ENCODE measurements at regions not wholly inside any gene's neighbourhood (a gene's known extent, or its start where the extent isn't known, plus 50 kb on each side); places are given as distances from the start of the nearest gene placed in this dataset.

DNA sequence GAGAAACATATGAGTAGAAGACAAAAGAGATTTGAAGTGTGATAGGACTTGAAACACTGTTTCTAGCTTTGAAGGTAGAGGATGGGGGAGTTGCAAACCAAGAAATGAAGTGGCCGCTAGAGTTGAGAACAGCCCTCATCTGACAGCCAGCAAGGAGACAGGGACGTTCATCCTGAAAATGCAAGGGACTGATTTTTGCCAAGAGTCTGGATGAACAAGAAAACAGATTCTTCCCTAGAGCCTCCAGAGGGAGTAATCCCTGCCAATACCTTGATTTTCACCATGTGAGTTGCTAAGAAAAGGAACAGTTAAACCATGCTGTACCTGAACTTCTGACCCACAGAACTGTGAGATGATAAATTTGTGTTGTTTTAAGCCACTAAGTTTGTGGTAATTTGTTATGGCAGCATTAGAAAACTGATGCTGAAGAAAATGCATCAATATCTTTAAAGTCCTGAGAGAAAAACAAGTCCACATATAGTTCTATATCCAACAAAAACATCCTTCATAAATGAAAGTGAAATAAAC, 154.0 kb upstream of the ADAMTSL1 start:
- no peak for TF ChIP-seq EZH2phosphoT487 (IDR thresholded peaks at IDR 0.05; ENCODE audit: borderline replicate concordance, low read length)
- TF ChIP-seq, protein P1, sequence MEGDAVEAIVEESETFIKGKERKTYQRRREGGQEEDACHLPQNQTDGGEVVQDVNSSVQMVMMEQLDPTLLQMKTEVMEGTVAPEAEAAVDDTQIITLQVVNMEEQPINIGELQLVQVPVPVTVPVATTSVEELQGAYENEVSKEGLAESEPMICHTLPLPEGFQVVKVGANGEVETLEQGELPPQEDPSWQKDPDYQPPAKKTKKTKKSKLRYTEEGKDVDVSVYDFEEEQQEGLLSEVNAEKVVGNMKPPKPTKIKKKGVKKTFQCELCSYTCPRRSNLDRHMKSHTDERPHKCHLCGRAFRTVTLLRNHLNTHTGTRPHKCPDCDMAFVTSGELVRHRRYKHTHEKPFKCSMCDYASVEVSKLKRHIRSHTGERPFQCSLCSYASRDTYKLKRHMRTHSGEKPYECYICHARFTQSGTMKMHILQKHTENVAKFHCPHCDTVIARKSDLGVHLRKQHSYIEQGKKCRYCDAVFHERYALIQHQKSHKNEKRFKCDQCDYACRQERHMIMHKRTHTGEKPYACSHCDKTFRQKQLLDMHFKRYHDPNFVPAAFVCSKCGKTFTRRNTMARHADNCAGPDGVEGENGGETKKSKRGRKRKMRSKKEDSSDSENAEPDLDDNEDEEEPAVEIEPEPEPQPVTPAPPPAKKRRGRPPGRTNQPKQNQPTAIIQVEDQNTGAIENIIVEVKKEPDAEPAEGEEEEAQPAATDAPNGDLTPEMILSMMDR (IDR thresholded peaks at IDR 0.05; ENCODE audit: low read depth, low read length, poor library complexity, severe bottlenecking), result no peak

All from DOHH2 (cell line).